ENCODE measurements at regions not wholly inside any gene's neighbourhood (a gene's known extent, or its start where the extent isn't known, plus 50 kb on each side); places are given as distances from the start of the nearest gene placed in this dataset.

DNA sequence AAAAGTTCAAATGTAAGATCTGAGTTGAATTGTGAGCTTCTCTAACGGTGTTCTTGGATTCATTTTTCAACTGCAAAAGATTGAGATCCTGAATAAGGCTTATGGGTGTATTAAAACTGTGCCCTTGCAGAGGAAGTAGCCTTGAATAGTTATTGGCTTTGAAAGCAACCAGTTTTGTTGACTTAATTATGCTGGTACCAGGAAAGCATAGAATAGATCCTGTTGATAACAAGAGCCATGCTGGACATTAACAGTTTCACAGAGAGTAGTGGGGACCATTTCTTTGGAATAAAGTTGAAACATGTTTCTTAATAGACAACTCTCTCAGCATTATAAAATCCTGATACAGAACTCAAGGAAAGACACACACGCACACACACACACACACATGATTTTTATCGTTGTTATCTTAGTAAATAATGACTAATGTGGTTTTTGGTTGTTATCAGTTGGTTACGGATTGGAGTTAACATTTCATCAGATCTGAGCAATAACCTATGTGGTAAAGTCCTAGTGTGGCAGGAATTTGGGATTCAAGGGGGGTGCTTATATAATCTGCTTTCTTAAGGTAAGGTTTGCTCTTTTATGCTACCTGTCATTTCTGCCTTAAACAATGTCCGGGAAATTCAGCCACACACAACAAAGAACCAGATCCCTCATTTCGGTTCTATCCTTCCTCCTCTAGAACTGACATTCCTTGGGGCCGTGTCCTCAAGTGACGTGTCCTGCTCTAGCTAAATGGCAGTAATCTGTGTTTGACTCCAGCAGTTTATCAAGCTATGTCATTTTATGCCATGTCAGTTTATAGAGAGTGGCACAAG, 330.9 kb downstream of the CHRM3 start:
- peak in 1 of 2 experiments; percentile 12 for DNase-seq (ENCODE audit: low read depth in 1 of 2, low spot score in 1 of 2)
- no peak for TF ChIP-seq JUND (IDR thresholded peaks at IDR 0.05; ENCODE audit: low read depth)
- in situ Hi-C loops (cut with HindIII; ENCODE audit: low pct_unique_long_range_greater_than_20kb, low sequenced_read_pairs): no loop called here

DNA sequence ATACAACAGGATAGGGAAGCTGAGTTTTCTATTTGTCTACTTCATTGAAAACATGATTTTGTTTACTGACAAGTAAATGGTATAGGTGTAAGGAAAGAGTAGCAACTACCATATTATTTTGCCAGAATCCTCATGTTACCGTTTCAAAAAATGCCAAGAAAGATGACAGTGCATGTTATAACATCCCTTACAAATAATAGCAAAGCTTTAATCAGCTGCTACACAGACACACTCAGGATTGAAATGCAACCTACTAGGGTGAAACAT, 331.5 kb downstream of the CHRM3 start:
- no peak for TF ChIP-seq JUND (IDR thresholded peaks at IDR 0.05; ENCODE audit: low read depth)
- DNase-seq (ENCODE audit: low read depth in 1 of 2, low spot score in 1 of 2): no peak
- in situ Hi-C loops (cut with HindIII; ENCODE audit: low pct_unique_long_range_greater_than_20kb, low sequenced_read_pairs): no loop called here

DNA sequence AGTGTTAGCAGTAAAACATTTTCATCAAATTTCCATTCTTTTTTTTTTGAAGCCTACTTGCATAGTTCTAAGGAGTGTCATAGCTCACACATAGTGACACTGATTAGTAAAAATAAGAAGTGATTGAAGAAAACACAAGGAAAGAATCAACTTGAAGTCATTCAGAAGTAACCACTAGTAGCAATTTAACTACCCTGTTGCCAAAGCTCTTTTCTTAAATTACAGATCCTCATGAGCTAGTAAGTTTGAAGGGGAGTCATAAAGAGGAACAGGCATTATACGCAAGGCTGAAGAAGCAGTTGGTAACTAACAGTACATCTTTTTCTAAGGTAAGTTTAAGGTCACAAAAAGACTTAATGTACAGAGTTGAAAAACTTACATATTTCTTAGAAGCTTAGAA, 332.2 kb downstream of the CHRM3 start:
- in situ Hi-C loops (cut with HindIII; ENCODE audit: low pct_unique_long_range_greater_than_20kb, low sequenced_read_pairs): no loop called here
- TF ChIP-seq JUND (IDR thresholded peaks at IDR 0.05; ENCODE audit: low read depth): no peak
- DNase-seq (ENCODE audit: low read depth in 1 of 2, low spot score in 1 of 2): no peak

DNA sequence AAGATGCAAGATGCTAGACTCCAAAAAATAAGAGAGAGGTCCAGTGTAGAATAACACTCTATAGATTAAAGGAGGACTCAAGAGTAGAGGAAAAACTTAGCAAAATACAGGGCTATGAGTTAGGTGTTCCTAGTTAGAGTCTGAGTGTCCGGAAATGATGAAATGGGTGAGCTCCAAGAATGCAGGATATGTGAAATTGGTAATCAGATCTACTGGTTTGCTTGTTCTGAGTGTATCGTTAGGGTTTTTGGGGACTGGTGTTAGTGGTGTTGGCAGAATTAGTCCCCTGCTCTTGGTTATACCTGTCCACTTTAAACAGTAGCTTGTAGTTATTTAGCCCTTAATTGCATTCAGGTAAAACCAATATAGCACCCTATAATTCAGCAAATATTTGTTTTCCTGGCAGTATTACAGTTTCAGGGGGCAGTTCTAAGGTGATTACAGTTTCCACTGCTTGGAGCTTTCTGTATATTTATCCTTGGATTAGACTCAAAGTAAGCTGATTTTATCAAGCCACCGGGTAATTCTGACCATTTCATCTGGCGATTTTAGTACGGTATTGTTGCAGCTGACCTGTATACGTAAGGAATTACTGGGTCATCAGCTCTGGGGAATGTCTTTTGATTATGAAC, 332.7 kb downstream of the CHRM3 start:
- TF ChIP-seq JUND (IDR thresholded peaks at IDR 0.05; ENCODE audit: low read depth): no peak
- DNase-seq (ENCODE audit: low read depth in 1 of 2, low spot score in 1 of 2): peak in 1 of 2 experiments; percentile 54
- in situ Hi-C loops (cut with HindIII; ENCODE audit: low pct_unique_long_range_greater_than_20kb, low sequenced_read_pairs): no loop called here

DNA sequence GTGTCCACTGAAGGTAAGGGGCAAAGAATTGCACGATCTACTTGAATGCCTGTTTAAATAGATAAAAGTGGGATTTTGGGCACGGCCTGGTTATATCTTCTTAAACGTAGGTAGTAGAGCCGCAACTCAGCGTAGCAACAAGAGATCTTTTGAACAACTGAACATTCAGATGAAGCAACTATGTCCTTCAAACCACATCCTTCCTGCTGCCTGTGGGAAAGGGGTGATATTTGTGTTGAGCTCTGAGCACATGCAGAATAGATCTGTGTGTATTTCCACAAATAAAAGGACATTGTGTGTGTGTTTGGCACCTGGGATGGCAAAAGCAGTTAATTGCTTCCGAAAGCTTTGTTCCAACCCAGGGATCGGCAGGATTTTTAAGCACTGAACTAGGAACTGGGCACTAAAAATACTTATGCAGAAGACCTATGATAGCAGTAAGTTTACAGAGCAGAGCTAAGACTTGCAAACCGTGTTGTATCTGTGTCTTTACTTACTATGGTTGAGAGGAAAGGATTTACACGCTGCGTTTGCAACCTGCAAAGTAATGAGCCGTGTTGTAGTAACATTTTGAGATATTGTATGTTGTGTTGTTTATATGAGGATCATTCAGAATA, 333.4 kb downstream of the CHRM3 start:
- no peak for TF ChIP-seq JUND (IDR thresholded peaks at IDR 0.05; ENCODE audit: low read depth)
- no peak for DNase-seq (ENCODE audit: low read depth in 1 of 2, low spot score in 1 of 2)
- in situ Hi-C loops (cut with HindIII; ENCODE audit: low pct_unique_long_range_greater_than_20kb, low sequenced_read_pairs): no loop called here

DNA sequence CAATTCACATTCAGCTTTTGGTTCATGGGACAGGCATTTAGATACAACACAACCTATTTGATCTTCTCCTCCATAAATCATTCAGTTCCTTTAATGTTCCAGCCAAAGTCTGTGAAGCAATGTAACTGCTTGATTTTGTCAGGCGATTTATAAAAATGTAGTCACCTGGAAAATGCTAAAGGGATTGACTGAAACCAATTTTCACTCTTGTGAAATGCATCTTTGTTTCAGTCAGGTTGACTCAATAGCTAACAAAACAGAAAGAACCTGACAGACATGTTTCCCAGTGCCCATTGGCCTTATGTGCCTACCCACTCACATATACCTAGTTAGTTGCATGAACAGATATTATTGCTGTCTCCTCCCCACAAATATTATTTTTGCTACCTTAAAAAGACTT, 335.7 kb downstream of the CHRM3 start:
- no peak for TF ChIP-seq JUND (IDR thresholded peaks at IDR 0.05; ENCODE audit: low read depth)
- peak in 1 of 2 experiments; percentile 48 for DNase-seq (ENCODE audit: low read depth in 1 of 2, low spot score in 1 of 2)
- in situ Hi-C loops (cut with HindIII; ENCODE audit: low pct_unique_long_range_greater_than_20kb, low sequenced_read_pairs): no loop called here

DNA sequence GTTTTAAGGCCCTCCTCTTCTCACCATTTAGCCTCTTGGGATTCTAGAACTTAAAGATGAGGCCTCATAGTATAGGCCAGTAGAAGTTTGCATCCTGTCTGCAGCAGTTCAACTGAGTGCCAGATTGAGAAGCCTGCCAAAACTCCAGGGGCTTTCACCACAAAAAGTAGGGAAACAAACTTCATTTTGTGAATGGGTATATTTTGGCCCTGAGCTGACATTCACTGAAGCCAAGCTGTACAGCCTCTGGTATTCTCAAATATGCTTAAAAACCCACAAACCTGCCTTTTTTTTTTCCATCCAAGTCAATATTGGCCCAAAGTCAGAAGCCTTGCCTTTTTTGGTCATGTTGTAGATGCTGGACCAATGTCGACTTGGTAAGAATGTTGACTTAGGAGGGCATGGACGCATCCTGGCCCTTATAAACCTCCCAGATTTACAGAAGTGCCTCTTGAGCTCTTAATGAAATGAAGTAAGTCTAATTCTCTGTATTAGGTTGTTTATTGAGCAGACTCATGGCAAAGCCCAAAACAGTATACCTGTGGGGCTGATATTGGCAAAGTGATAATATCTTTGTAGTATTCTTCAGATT, 337.5 kb downstream of the CHRM3 start:
- TF ChIP-seq JUND (IDR thresholded peaks at IDR 0.05; ENCODE audit: low read depth): no peak
- no peak for DNase-seq (ENCODE audit: low read depth in 1 of 2, low spot score in 1 of 2)
- in situ Hi-C loops (cut with HindIII; ENCODE audit: low pct_unique_long_range_greater_than_20kb, low sequenced_read_pairs): no loop called here

DNA sequence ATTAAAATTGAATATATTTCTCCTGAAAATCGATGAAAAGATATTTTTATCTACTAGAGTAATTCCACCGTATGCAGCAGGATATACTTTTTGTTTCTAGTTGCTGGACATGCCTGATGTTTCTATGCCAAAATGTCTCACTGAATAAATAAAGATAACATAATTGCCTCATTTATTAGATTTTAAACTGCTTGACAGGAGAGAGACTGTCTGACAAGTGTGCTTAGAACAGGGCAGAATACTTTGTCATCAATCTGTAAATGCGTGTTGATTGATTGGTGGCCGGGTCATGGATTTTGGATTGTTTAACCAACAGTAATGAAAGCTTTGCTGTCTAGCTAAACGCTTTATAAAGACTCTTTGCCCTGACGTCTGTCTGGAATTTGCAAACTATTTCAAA, 339.0 kb downstream of the CHRM3 start:
- no peak for TF ChIP-seq JUND (IDR thresholded peaks at IDR 0.05; ENCODE audit: low read depth)
- in situ Hi-C loops (cut with HindIII; ENCODE audit: low pct_unique_long_range_greater_than_20kb, low sequenced_read_pairs): no loop called here
- no peak for DNase-seq (ENCODE audit: low read depth in 1 of 2, low spot score in 1 of 2)

DNA sequence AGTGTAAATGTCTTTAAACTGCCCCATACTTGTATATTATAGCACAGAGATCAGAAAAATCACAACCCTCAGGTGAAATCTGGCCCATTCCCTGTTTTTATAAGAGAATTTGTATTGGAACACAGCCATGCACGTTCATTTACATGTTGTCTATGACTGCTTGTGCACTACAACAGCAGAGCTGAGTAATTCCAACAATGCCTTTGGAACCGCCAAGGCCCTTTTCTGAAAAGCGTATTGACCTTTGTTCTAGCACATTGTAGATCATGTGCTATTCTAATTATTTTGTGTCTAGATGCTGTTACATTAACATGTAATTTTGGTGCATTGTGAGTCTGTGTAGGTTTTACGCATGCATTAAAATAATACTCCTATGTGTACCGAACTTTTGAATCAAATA, 339.6 kb downstream of the CHRM3 start:
- DNase-seq (ENCODE audit: low read depth in 1 of 2, low spot score in 1 of 2): no peak
- no peak for TF ChIP-seq JUND (IDR thresholded peaks at IDR 0.05; ENCODE audit: low read depth)
- in situ Hi-C loops (cut with HindIII; ENCODE audit: low pct_unique_long_range_greater_than_20kb, low sequenced_read_pairs): no loop called here

DNA sequence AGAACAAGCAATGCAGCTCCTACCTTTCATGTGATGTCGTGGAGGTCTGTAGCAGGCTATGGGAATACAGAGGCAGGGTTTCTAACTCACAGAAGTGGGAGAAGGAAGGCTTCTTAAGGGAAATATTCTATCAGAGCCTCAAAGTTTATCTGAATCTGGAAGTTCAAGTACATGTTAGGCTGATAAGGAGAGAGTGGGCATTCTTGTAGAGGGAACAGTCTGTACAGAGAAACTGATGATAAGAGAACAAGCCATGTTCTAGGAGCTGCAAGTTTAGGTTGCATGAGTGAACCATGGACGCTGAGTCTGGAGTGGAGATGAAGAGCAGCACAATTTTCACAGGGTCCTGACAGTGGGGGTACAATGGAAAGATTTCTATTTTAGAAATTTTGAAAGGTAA, 344.0 kb downstream of the CHRM3 start:
- no peak for DNase-seq (ENCODE audit: low read depth in 1 of 2, low spot score in 1 of 2)
- in situ Hi-C loops (cut with HindIII; ENCODE audit: low pct_unique_long_range_greater_than_20kb, low sequenced_read_pairs): no loop called here
- TF ChIP-seq JUND (IDR thresholded peaks at IDR 0.05; ENCODE audit: low read depth): no peak

DNA sequence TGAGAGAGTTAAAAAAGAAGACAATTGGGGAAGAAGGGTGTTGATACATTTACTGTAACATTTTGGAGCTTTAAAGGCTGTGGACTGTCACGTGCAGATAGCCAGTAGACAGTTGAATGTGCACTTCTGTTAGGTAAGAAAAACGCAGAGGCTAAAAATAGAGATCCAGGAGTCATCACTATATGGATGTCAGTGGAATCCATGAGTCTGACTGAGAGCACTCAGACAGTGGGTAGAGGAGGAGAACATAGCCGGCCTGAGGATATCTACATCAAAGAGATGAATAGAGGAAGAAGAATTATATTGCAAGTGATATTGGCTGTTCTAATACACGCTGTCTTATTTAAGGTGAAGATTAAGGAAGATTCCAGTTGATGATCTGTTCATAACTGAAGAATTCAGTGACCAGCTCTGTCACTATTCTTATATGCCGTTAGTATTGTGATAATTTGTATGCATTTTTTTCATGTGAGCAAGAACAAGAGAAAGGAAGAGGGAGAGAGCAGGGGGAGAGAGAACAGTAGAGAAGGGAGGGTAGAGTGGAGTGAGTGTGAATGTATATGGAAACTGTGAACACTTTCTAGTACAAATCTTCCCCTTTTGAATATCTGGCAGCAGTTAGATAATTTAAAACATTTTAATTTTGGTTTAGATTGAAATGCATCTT, 344.8 kb downstream of the CHRM3 start:
- in situ Hi-C loops (cut with HindIII; ENCODE audit: low pct_unique_long_range_greater_than_20kb, low sequenced_read_pairs): no loop called here
- no peak for TF ChIP-seq JUND (IDR thresholded peaks at IDR 0.05; ENCODE audit: low read depth)
- DNase-seq (ENCODE audit: low read depth in 1 of 2, low spot score in 1 of 2): no peak

DNA sequence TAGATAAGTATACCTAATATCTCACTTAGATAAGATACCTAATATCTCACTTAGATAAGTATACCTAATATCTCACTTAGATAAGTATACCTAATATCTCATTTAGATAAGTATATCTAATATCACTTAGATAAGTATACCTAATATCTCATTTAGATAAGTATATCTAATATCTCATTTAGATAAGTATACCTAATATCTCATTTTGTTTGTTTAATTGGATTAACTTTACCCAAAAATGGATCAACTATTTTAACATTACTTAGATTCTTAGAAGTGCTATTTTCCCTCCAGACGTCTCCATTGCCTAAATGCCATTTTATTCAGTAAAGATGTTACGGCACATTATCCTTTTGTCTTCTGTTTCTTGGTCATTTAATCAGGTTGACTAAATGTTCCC, 346.4 kb downstream of the CHRM3 start:
- no peak for TF ChIP-seq JUND (IDR thresholded peaks at IDR 0.05; ENCODE audit: low read depth)
- DNase-seq (ENCODE audit: low read depth in 1 of 2, low spot score in 1 of 2): no peak
- in situ Hi-C loops (cut with HindIII; ENCODE audit: low pct_unique_long_range_greater_than_20kb, low sequenced_read_pairs): no loop called here

DNA sequence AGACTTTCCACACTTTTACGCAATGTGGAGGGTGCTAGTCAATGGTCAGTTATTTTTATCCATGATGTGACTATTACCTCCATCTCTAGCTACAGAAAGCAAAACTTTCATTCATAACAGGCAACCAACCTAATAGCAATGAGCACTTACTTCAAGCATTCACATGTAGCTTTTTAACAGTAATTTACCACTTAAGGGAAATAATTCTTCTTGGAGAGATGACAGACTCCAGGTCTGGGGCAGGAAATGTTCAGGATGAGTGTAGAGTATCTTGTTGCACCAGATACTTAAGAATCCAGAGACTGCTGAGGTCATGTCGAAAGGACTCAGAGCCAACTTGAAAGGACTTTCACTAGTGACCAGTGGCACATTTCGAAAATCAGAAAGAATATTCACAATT, 347.6 kb downstream of the CHRM3 start:
- no peak for TF ChIP-seq JUND (IDR thresholded peaks at IDR 0.05; ENCODE audit: low read depth)

More for the DNA sequence above, 347.6 kb downstream of the CHRM3 start:
- no peak for DNase-seq (ENCODE audit: low read depth in 1 of 2, low spot score in 1 of 2)
- in situ Hi-C loops (cut with HindIII; ENCODE audit: low pct_unique_long_range_greater_than_20kb, low sequenced_read_pairs): no loop called here

Data from T47D (cell line).